Uterus (tissue), 2 donors: ENCODE measurements at regions not wholly inside any gene's neighbourhood (a gene's known extent, or its start where the extent isn't known, plus 50 kb on each side); places are given as distances from the start of the nearest gene placed in this dataset.

Experiments used
- CTCF ChIP-seq, 4 experiments: fragments of 200-600 bp in 2 of 4; fragments of 450-650 bp in 2 of 4; sonication (generic) in 2 of 4; IDR thresholded peaks; one replicate each; pipeline ENCODE4 v1.5.1; 2016 to 2019; ENCODE audit warnings: antibody characterized with exemption in 4 of 4, mild to moderate bottlenecking in 2 of 4, moderate library complexity in 1 of 4
- POLR2A ChIP-seq, 2 donors: fragments of 450-650 bp; IDR thresholded peaks; one replicate each; pipeline ENCODE4 v1.6.1; 2016; ENCODE audit warnings: antibody characterized with exemption in 2 of 2, mild to moderate bottlenecking in 1 of 2, moderate library complexity in 1 of 2

DNA sequence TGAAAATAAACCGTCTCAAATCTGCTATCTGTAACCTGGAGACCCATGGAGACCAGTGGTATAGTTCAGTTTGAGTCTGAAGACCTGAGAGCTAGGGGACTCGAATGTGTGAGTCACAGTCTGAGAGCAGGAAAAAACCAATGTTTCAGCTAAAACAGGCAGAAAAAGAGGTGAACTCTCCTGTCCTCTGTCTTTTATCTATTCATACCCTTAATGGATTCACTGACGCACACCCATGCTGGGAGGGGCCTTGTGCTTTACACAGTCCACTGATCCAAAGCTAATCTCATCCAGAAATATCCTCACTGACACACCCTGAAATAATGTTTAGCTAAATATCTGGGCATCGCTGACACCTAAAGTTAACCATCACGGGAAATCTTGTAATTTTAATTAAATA is 297.9 kb downstream of the GPM6A start:
- TF ChIP-seq CTCF (IDR thresholded peaks at IDR 0.05) (no peak), POLR2A (IDR thresholded peaks at IDR 0.05) (no peak)
